Activated CD8-positive, alpha-beta memory T cell treated with anti-CD3 and anti-CD28 coated beads for 24 hours (primary cell): ENCODE measurements at regions not wholly inside any gene's neighbourhood (a gene's known extent, or its start where the extent isn't known, plus 50 kb on each side); places are given as distances from the start of the nearest gene placed in this dataset.
A peak's percentile ranks its signal among the peaks of the same experiment; 100 is the strongest.
"Not testable (repeated sequence)": the region's sequence is repeated elsewhere in the genome, so short reads cannot be mapped to it uniquely, and the experiment has no call there.

Experiments
- DNase-seq: peaks from one replicate; pipeline ENCODE4 v3.0.0-alpha.2; 2020

DNA sequence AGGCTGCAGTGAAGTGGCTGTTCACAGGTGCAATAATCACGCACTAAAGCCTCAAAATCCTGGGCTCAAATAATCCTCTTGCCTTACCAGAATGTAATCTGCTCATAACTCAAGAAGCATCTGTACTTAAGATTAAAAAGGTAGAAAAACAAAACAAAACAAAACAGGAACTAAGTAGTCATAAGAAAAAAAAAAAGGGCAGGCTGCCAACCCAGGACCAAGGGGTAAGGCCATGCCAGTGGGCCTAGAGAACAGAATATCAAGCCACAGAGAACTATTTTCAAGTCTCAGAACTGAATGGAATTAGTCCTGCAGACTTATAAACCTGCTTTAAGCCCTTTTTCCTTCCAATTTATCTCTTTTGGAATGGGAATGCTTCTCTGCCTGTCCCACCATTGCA lies 64.8 kb upstream of the TBC1D3K start:
- no peak for DNase-seq

DNA sequence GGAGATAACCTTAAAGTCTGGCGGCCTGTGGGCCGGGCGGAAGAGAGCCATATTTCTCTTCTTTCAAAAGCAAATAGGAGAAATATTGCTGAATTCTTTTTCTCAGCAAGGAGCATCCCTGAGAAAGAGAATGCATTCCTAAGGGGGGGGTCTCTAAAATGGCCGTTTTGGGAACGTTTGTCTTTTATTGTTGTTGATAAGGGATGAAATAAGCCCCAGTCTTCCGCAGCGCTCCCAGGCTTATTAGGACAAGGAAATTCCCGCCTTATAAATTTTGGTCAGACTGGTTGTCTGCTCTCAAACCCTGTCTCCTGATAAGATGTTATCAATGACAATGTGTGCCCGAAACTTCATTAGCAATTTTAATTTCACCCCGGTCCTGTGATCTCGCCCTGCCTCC lies 65.8 kb upstream of the TBC1D3K start:
- DNase-seq: not testable (repeated sequence)

DNA sequence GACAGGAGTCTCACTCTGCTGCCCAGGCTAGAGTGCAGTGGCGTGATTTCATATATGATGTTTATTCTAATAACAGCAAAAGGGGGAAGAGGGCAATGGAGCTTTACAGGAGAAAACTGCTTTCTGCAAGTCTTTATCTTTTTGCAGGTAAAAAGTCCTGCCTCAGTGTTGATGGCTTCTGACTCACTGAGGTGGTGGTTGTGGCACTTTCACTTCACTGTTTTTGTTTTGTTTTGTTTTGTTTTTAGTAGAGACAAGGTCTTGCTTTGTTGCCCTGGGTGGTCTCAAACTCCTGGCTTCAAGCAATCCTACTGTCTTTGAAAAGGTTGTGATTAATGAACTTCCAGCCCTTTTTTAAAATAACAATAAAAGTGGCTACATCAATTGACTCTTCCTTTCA lies 68.0 kb upstream of the TBC1D3K start:
- DNase-seq: no peak

DNA sequence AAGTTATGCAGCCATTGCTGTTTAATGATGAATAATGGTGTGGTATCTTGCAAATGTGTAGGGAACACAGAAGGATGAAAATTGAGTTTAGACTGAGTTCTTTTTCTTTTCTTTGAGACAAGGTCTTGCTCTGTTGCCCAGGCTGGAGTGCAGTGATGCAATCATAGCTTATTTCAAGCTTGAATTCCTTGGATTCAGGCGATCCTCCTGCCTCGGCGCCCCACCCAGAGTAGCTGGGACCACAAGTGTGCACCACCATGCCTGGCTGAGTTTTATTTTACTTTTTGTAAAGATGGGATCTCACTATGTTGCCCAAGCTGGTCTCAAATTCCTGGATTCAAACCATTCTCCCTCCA lies 74.6 kb upstream of the TBC1D3K start:
- DNase-seq: no peak

DNA sequence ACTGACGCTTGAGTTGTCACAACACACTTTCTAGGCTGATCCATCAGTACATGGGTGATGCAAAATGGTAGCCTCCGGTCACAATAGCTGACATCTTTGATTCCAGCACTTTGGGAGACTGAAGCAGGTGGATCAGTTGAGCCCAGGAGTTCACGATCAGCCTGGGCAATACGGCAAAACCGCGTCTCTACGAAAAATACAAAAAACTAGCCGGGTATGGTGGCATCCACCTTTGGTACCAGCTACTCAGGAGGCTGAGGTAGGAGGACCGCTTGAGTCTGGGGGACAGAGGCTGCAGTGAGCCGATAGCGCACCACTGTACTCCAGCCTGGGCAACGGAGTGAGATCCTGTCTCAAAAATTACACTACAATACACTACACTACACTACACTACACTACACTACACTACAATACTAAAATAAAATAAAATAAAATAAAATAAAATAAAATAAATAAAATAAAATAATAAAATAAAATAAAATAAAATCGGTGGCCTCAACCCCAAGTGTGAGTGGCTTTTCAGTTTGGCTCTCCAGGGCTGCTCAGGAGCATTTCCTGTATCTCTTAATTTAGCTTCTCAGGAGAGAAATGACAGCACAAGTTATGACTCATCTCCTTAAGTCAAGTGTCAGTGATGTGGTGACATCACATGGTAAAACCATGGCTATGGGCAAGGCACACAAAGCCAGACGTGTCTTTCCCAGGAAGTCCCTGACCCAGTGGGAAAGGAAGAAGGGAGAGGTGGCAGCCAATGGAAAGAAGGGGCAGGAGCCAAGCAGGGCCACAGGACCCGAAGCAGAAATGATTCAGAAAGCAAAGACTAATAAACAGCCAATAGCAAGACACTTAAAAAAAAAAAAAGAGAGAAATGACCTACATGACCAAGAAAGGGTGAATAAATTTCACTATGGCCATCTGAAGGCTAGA lies 75.3 kb upstream of the TBC1D3K start:
- DNase-seq: peak; percentile 61

DNA sequence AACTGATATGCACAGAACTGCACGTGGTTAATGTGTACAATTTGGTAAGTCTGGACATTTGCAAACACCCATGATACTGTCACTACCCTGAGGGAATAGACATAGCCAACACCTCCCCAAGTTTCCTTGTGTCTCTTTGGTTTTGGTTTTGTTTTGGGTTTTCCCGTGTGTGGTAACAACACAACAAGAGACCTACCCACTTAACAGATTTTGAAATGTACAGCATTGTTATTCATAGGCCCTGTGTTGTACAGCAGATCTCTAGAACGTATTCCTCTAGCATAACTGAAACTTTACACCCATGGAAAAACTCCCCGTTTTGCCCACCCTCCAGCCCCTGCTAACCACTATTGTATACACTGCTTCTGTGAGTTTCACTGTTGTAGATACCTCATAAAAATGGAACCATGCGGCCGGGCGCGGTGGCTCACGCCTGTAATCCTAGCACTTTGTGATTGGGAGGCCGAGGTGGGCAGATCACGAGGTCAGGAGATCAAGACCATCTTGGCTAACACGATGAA lies 76.3 kb upstream of the TBC1D3K start:
- DNase-seq: no peak

DNA sequence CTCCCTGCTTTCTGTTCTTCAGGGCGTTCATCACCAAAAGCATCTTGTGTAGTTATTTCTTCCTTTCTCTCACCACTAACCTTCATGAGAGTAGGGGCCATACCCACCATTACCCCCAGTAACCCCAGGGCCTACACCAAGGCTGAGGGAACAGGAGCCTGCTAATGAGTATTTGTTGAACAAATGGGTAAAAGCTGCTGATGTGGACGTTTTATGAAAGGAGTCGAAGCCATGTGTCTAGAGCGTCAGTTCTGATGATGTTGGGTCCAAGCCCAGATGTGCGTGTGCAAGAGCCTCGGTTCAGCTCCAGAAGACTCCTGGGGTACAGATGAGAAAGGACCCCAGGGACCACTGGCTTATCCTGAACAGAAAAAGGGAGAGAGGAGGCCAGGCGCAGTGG lies 77.1 kb upstream of the TBC1D3K start:
- no peak for DNase-seq

DNA sequence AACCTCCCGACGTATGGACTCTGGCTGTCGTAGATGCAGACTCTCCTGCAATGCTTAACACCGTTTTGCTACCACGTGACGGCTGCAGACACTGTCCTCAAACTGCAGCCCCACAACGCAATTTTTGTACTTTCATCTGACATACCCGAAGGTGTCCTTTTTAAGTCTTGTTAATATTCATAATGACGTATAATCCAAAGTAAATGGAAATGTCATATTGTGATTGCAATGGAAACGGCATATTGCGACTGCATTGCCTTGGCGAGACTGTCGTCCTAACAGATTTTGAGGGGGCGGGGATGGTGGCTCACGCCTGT lies 79.3 kb upstream of the TBC1D3K start:
- no peak for DNase-seq

DNA sequence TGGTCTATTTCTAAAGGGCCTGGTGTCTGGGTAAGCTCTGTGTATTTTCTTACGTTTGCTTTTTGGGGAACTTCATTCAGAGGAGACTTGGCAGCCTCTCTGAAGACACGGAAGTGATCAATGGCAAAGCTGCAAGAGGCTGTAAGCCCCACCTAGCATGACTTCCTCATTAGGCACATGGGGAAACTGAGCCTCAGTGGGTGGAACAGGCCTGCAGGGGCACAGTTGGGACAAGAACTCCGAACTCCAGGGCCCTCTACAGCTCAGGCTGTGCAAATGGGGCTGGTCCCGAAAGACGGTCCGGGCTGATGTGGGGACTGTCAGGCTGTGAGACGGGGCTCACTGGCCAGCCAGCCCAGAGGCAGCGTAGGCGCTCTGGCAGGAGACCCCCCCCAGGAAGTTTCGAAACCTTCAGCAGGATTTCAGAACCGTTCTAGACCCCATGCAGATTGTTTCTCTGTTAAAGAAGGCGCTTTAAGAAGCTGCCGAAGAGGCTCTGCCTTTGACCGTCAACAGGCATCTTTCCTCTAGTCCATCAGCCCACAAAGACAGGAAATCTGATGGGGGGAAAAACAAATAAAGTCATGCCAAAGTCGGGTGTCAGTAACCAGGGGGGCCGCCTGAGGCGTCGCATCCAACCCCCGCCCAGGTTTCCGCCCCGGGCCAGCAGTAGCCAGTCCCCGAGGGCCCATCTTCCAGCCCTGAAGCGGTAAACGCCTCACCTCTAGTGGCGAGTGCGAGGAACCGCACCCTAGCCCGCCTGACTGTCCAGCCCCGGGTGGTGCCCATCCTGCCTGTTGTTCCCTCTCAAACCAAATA lies 79.8 kb upstream of the TBC1D3K start:
- peak; percentile 82 for DNase-seq

DNA sequence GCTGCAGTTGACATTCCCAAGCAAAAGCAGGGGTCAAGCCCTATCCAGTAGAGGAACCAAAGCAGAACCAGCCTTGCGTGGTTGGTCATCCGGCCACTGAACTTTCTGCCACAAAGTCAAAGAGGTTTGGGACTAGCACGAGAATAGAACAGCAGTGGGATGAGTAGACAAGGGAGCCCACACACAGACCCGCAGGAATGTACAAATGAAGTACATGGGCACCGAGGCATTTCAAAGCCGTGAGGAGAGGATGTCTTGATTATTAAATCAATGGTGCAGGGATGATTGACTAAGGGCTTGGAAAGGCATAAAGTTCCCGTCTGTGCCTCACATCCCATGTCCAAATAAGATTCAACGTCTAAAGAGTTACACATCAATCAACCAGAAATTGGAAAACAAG lies 81.8 kb upstream of the TBC1D3K start:
- no peak for DNase-seq

DNA sequence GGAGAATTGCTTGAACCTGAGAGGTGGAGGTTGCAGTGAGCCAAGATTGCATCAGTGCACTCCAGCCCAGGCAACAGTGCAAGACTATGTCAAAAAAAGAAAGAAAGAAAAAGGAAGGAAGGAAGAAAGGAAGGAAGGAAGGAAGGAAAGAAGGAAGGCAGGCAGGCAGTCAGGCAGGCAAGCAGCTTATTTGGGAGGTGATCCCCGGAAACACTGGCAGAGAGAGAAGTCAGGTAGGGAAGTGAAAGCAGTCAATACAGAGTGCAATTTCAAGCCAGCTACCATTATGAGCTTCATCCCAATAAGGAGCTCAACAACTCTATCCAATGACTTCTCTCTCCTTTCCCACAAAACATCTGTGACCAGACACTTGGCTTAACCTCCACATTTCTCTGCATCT lies 83.0 kb upstream of the TBC1D3K start:
- DNase-seq: no peak

DNA sequence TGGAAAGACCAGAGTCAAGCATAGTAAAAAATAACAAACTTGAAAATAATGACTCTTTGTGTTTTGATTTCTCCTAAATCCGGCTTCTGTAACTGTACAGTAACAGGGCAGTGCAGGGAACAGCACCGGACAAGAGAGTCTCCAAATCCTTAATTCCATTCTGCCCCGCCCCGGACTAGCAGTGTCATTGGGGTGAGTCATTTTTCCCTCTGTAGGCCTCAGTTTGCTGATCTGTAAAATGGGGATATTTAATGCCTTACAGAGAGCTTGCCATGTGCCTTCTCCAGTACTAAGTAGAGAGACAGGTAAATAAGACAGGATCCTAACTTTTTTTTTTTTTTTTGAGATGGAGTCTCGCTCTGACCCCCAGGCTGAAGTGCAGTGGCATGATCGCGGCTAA lies 83.6 kb upstream of the TBC1D3K start:
- no peak for DNase-seq

DNA sequence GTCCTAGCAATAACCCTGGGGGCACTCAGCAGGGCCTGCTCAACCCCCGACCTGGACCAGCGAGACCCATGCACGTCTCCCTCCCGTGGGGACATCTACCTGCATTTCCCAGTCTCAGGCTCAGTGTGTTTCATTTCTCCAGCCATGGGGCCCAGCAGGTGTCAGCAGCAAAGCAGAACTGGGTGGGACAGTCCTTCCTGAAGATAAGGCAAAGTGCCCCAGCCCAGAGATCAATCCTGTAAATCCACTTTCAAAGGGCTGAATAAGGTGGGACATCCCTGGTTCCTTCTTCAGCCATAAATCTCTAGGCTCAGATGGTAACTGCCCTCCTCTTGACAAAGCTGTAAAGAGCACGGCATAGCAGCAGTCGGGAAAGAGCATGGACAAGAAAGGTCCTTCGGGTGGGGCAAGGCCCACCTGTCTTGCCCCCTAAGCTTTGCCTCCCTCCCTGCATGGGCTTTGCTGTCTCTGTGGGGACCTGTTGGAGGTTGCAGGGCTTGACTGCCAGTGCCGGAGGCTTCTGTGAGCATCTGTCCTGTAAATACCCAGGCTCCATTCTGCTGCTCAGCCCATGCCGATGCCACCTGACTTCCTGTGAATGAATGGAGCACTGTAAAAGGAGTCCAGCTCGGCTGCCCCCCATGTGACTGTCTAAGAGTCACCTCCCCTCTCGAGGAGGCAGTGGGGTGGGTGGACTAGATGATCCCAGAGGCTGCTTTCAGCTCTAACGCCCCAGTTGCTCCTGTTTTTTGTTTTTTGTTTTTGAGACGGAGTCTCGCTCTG lies 84.8 kb upstream of the TBC1D3K start:
- DNase-seq: no peak

DNA sequence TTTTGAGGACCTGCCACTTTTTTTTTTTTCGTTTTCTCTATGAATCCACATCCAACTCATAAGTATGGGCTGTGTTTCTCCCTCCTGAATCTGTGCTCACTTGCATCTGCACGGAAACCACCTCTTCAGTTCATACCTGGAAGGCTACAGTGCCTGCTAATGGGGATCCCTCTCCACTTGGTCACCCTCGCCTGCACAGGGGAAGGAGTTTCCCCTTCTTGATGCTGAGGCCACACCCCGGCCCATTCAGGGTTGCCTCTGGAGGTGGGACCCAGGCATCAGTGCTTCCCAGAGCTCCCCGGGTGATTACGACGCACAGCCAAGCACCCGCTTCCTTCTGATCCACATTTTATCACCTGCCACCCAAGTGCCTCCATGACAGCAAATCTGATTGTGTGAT lies 85.9 kb upstream of the TBC1D3K start:
- no peak for DNase-seq

DNA sequence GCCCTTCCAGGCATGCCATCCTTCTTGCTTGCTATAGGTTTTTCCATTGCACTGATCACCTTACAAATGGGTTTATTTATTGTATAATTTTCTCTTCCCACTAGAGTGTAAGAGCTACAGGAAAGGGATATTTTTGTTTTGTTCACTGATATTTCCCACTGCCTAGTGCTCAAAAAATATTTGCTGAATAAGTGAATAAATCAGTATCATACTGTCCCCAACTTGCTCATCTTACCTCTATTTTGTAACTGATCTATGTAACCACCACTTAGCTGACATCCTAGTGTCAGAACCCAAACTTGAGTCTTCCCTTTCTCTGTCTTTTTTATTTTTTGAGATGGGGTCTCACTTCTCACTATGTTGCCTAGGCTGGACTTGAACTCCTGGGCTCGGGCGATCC lies 87.6 kb upstream of the TBC1D3K start:
- DNase-seq: no peak

DNA sequence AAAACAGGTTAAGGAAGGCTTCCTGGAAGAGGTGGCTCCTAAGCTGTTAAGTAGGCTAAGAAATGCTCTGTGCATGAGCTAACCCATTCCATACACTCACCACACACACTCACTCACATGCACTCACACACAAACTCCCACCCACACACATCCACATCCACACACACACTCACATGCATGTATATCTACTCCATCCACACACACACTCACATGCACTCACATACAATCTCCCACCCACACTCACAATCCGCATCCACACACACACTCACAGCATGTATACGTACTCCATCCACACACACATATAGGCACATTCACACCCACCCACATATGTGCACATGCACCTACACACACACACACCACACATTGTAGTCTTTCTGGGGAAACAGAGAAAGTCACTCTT lies 89.3 kb upstream of the HNF1B start:
- no peak for DNase-seq

DNA sequence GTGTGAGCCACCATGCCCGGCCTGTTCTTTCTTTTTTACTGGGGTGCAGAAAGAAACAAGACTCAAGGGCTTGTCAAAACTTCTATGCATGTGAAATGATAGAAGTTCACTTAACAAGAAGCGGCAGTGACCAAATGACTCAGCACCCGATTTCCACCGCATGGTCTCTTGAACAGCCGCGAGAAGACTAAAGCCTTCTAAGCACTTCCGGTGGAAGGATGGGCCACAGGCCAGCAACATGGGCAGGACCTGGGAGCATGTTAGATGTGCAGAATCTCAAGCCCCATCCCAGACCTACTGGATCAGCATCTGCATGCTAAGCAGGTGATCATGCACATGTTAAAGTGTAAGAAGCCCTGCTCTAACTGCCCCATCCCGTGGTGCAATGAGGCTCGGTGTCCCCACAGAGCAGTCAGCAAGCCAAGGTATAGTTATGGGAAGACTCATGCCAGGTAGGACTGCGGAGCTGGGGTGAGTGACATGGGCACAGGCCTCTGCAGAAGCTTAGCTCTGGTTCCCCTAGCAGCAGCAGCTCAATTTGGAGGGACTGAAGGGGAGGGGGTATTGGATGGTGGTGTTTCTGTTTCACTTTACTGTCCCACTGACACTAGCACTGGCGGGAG lies 88.5 kb upstream of the HNF1B start:
- DNase-seq: no peak

DNA sequence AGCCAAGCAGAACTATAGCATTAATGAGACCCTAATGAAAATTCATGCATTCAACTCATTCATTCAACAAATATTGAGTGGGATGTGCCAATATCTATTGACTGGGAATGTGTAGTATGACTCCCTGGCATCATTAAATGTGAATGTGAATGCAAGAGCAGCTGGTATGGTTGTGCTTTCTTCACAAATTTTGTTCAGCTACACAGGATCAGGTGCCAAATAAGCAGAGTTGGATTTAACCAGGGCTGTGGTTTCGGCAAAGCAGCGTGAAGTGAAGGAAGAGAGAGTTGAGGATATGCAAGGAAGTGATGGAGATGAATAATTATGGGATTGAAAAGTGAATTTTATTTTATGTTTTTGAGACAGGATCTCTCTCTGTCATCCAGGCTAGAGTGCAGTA lies 87.1 kb upstream of the HNF1B start:
- no peak for DNase-seq

DNA sequence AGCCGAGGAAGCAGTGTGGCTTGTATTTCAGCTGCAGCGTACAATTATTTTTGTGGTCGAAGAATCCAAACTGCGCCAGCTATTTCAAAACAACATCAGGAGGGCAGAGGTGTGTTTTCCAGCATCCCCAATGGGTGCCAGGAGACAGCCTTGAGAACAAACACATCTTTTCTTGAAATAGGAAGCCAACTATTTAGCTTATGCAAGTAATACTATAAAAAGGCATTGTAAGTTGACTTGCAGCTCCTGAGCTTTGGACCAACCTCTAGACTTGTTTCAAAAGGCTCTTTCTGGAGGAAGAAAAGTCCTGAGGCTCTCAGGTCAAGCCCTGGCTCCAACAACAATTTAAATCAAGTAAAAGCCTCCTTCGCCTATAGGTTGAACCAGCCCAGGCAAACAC lies 86.6 kb upstream of the HNF1B start:
- DNase-seq: no peak

DNA sequence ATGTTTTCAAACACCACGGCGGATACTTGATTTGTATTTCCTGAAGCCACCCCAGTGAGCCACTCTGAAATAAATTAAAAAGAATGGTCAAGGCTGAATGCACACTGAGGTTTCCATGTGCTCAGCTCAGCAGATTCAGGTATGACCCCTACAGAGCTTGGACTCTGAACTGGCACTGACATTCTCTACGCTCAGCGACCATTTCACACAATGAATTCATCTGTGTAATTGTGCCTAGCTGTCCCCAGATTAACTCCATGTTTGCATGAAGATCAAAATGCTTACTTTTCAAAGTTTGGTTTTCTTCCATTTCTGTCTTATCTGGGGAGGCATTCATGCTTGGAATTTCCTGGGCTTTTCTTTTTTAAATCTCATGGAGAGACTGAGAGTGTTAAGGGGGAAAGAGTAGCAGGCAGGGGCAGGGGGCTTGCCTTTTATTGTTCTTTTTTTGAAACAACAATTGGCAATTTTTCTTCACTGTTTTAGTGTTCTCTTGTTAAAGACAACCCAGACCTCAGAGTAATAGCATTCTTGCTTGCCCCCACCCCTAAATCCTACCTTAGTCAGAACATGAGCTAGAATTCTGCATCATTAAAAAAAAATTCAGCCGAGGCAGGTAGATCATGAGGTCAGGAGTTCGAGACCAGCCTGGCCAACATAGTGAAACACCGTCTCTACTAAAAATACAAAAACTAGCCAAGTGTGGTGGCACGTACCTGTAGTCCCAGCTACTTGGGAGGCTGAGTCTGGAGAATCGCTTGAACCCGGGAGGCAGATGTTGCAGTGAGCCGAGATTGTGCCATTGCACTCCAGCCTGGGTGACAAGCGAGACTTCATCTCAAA lies 85.5 kb upstream of the HNF1B start:
- no peak for DNase-seq

DNA sequence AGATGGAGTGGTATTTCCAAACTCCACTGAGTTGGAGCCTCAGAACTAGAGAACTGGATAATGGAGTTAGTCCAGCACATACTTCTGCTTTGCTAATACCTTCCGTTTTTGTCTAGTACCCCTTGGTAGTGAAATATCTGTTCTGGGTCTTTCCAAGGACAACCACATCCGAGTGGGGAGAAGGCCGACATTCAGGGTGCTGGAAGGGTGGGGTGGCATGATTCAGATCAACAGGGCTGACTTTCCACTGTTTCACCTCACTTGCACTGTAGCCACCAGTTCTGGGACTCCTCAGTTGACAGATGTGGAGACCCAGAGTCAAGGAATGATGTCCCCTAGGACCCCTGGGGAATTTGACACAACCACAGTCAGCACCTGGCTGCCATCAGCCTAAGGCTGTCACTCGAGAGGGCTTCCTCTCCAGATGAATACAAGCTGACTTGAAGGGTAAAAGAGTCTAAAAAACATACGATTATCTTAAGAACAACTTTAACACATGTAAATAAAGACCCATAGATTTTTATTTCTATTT lies 84.8 kb upstream of the HNF1B start:
- DNase-seq: no peak

DNA sequence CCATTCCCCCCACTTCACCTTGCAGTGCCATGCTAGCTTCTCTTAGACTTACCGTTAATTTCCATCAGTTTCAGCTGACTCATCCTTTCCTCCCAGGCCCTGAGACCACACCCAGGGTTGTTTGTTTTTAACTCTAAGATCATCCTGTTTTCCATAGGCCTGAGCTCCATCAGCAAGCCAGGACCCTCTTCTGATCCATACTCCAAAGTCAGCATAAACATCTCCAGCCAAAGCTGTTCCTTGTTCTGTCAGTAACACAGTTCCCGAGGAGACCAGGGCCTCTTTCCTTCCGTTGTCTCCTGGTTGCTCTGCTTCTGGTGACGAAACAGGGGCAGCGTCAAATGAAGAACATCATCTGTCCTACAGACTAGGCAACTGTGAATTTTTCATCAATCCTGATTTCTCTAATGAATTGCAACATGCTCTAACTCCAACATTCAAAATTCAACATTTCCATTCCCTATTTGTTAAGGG lies 83.8 kb upstream of the HNF1B start:
- DNase-seq: no peak
